ENCODE measurements at regions not wholly inside any gene's neighbourhood (a gene's known extent, or its start where the extent isn't known, plus 50 kb on each side); places are given as distances from the start of the nearest gene placed in this dataset.

- no TSS peak for BruUV-seq (replicated peaks)
- Histone ChIP-seq H3K79me2 (ENCODE audit: control insufficient read depth, insufficient read depth, low read length) (no peaks in the 10 kb centered on the region), H3K9ac (ENCODE audit: control insufficient read depth, insufficient read depth, low read length) (no peak overlapping the region), H4K20me1 (ENCODE audit: control insufficient read depth, insufficient read depth) (no peaks in the 10 kb centered on the region), H2AFZ (ENCODE audit: control insufficient read depth, low read depth, low read length) (no peak overlapping the region), H3K4me3 (no peak overlapping the region), H3K27me3 (replicated peaks in 1 of 2; ENCODE audit: control insufficient read depth in 2 of 2, insufficient read depth in 2 of 2, low read length in 1 of 2) (no peaks in the 10 kb centered on the region; a peak in 1 of 4 replicates), H3K4me2 (ENCODE audit: control insufficient read depth, insufficient read depth) (no peak overlapping the region), H3K4me1 (ENCODE audit: control insufficient read depth, insufficient read depth, low read length) (no peaks in the 10 kb centered on the region), H3K9me3 (replicated peaks; ENCODE audit: control insufficient read depth, insufficient read depth, low read length) (no peaks in the 10 kb centered on the region), H3K36me3 (ENCODE audit: control insufficient read depth in 2 of 2, insufficient read depth in 2 of 2, low read length in 1 of 2) (no peaks in the 10 kb centered on the region), H3K27ac (ENCODE audit: control insufficient read depth, insufficient read depth) (no peak overlapping the region)
- FAIRE-seq: no peak
- intact Hi-C loops (cut with micrococcal nuclease; ENCODE audit: unreplicated experiment): no loop called here
- no peak for DNase-seq (ENCODE audit: low read depth, low spot score)
- ChIA-PET SMC1A (ENCODE audit: uncharacterized antibody, unreplicated experiment) (interaction anchor here (0.7 kb wide), 1 partner anchor 872 kb away, joined by 3 read pairs; no protein-coding TSS in a partner anchor), POLR2A (no interaction called here), RAD21 (ENCODE audit: unreplicated experiment) (no interaction called here), CTCF (no interaction called here)
- WGBS (ENCODE audit: insufficient coverage, insufficient replicate concordance, low lambda C conversion rate, missing lambda C conversion rate): 75% methylated on average over 2 of the region's 2 CpGs
- no peak for ATAC-seq
- in situ Hi-C loops (cut with MboI): no loop called here
- no peak for TF ChIP-seq SREBF2 (IDR thresholded peaks at IDR 0.05; ENCODE audit: low read length)
- TF ChIP-seq MTA2 (IDR thresholded peaks at IDR 0.05; ENCODE audit: low read depth): no peak
- no peak for TF ChIP-seq MTA3 (IDR thresholded peaks at IDR 0.05; ENCODE audit: borderline replicate concordance, low read length)
- no peak for TF ChIP-seq EED (IDR thresholded peaks at IDR 0.05; ENCODE audit: low read depth)
- no peak for TF ChIP-seq EP300 (IDR thresholded peaks at IDR 0.05; ENCODE audit: borderline replicate concordance in 1 of 2, control insufficient read depth in 1 of 2, low read depth in 2 of 2, low read length in 2 of 2)
- TF ChIP-seq, protein P1, sequence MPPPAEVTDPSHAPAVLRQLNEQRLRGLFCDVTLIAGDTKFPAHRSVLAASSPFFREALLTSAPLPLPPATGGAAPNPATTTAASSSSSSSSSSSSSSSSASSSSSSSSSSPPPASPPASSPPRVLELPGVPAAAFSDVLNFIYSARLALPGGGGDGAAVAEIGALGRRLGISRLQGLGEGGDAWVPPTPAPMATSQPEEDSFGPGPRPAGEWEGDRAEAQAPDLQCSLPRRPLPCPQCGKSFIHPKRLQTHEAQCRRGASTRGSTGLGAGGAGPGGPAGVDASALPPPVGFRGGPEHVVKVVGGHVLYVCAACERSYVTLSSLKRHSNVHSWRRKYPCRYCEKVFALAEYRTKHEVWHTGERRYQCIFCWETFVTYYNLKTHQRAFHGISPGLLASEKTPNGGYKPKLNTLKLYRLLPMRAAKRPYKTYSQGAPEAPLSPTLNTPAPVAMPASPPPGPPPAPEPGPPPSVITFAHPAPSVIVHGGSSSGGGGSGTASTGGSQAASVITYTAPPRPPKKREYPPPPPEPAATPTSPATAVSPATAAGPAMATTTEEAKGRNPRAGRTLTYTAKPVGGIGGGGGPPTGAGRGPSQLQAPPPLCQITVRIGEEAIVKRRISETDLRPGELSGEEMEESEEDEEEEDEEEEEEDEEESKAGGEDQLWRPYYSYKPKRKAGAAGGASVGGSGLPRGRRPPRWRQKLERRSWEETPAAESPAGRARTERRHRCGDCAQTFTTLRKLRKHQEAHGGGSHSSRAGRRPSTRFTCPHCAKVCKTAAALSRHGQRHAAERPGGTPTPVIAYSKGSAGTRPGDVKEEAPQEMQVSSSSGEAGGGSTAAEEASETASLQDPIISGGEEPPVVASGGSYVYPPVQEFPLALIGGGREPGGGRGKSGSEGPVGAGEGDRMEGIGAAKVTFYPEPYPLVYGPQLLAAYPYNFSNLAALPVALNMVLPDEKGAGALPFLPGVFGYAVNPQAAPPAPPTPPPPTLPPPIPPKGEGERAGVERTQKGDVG (CRISPR knock-in tag; IDR thresholded peaks at IDR 0.05): no peak
- TF ChIP-seq ZBTB33 (IDR thresholded peaks at IDR 0.05): no peak
- TF ChIP-seq CHD2 (IDR thresholded peaks at IDR 0.05; ENCODE audit: borderline replicate concordance, low read depth, low read length): no peak
- TF ChIP-seq, protein P2, sequence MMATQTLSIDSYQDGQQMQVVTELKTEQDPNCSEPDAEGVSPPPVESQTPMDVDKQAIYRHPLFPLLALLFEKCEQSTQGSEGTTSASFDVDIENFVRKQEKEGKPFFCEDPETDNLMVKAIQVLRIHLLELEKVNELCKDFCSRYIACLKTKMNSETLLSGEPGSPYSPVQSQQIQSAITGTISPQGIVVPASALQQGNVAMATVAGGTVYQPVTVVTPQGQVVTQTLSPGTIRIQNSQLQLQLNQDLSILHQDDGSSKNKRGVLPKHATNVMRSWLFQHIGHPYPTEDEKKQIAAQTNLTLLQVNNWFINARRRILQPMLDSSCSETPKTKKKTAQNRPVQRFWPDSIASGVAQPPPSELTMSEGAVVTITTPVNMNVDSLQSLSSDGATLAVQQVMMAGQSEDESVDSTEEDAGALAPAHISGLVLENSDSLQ (IDR thresholded peaks at IDR 0.05): no peak
- TF ChIP-seq RAD51 (IDR thresholded peaks at IDR 0.05): no peak
- TF ChIP-seq, protein P3, sequence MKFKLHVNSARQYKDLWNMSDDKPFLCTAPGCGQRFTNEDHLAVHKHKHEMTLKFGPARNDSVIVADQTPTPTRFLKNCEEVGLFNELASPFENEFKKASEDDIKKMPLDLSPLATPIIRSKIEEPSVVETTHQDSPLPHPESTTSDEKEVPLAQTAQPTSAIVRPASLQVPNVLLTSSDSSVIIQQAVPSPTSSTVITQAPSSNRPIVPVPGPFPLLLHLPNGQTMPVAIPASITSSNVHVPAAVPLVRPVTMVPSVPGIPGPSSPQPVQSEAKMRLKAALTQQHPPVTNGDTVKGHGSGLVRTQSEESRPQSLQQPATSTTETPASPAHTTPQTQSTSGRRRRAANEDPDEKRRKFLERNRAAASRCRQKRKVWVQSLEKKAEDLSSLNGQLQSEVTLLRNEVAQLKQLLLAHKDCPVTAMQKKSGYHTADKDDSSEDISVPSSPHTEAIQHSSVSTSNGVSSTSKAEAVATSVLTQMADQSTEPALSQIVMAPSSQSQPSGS (IDR thresholded peaks at IDR 0.05; ENCODE audit: low read length): no peak
- TF ChIP-seq SREBF1 (IDR thresholded peaks at IDR 0.05; ENCODE audit: low read length): no peak
- TF ChIP-seq BHLHE40 (IDR thresholded peaks at IDR 0.05; ENCODE audit: borderline replicate concordance in 1 of 2, low read depth in 2 of 2, low read length in 1 of 2): no peak
- no peak for TF ChIP-seq ELK1 (IDR thresholded peaks at IDR 0.05; ENCODE audit: low read depth, low read length)
These were observed 214.4 kb upstream of the ARL4C start for GRCh38 chr2:234711308-234711707.
